GM12864 (cell line): ENCODE measurements at regions not wholly inside any gene's neighbourhood (a gene's known extent, or its start where the extent isn't known, plus 50 kb on each side); places are given as distances from the start of the nearest gene placed in this dataset.

Experiments
- DNase-seq: peaks from one replicate; pipeline ENCODE4 v3.0.0-alpha.2; 2011; ENCODE audit warnings: low read depth
- H3K4me3 ChIP-seq: 2 replicates; pipeline ENCODE4 v1.5.1; 2011; ENCODE audit warnings: mild to moderate bottlenecking, low read depth, low read length, control low read depth
- TF ChIP-seq, protein P1 (sequence below): IDR thresholded peaks from 2 replicates; pipeline ENCODE4 v1.5.1; 2011; ENCODE audit warnings: low read depth, mild to moderate bottlenecking, moderate library complexity, low read length, control low read depth, inconsistent platforms; ENCODE audit errors: missing control alignments

DNA sequence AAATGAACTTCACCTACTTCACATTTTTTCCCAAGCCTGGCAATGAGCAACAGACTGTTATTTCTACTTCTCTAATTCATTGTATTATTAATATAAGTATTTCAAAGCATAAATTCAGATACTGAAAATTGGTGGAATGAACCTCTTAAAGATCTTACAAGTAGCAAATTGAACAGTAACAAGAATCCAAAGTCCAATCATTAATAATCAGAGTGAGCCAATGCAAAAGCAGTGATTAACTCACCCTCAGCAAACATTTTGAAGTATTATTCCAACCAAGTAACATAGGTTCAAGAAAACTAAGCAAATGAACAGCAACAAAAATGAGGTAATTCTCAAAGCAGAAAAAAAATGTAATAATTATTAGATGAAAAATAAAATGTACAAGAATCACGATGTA is 288.1 kb upstream of the ZC3H15 start:
- no peak for DNase-seq
- H3K4me3 ChIP-seq: no peak overlapping the region
- TF ChIP-seq, protein P1, sequence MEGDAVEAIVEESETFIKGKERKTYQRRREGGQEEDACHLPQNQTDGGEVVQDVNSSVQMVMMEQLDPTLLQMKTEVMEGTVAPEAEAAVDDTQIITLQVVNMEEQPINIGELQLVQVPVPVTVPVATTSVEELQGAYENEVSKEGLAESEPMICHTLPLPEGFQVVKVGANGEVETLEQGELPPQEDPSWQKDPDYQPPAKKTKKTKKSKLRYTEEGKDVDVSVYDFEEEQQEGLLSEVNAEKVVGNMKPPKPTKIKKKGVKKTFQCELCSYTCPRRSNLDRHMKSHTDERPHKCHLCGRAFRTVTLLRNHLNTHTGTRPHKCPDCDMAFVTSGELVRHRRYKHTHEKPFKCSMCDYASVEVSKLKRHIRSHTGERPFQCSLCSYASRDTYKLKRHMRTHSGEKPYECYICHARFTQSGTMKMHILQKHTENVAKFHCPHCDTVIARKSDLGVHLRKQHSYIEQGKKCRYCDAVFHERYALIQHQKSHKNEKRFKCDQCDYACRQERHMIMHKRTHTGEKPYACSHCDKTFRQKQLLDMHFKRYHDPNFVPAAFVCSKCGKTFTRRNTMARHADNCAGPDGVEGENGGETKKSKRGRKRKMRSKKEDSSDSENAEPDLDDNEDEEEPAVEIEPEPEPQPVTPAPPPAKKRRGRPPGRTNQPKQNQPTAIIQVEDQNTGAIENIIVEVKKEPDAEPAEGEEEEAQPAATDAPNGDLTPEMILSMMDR: no peak

DNA sequence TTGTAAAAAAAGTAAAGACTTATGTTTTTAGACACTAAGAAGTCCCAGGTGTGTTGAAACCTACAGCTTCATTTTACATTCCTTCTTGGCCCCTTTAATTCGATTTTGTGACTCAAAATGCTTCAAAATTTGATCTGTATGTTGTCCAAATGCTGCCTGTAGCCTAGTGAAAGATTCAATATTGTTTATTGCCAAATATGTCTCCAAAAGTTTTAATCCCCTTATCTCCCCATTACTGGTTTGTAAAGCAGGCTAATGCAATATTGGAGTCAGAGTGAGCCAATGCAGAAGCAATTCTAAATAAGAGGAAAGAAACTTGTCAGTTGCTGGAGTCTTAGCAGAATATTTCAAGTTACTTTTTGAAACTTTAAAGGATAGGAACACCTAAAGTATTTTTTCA is 287.0 kb upstream of the ZC3H15 start:
- no peak for DNase-seq
- H3K4me3 ChIP-seq: no peak overlapping the region
- TF ChIP-seq, protein P1: no peak

DNA sequence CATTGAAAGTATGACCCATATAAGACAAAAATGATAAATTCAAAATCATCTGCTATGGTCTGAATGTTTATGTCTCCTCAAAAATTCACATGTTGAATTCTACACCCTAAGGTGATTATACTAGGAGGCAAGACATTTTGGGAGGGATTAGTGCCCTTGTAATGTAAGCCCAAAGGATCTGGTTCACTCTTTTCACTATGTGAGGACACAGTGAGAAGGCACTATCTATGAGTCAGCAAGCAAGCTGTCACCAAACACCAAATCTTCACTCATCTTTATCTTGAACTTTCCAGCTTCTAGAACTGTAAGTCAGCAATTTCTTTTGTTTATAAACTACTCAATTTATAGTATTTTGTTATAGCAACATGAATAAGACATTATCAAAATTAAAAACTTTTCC is 284.7 kb upstream of the ZC3H15 start:
- no peak overlapping the region for H3K4me3 ChIP-seq
- DNase-seq: no peak
- TF ChIP-seq, protein P1: no peak

DNA sequence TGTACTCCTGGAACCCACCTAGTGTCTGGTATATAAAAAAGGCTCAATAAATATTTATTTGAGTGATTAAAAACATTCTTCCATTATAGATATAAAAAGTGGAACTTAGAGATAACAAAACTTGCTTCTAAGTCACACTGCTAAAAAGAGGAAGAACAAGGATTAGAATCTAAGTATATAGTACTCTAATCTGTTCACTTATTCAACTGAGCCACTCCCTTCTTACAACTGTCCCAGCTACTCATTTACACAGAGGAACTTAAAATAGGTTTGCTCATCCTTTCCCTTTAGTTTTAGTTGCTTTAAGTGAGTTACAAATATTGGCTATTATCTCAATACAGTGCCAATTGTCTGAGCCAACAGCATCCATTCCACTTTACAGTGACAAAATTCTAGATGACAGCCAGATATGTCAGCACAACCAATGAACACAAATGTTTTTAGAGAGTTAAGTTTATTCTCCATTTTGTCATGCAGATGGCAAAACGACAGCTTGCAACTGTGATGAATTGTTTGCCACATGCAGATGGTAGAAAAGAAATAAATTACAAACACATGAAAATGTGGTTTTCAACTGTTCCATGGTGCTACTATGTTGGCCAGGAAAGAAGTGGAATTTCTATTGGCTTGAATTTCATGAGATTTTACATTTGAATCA is 280.7 kb upstream of the ZC3H15 start:
- H3K4me3 ChIP-seq: no peak overlapping the region
- no peak for DNase-seq
- TF ChIP-seq, protein P1: no peak

DNA sequence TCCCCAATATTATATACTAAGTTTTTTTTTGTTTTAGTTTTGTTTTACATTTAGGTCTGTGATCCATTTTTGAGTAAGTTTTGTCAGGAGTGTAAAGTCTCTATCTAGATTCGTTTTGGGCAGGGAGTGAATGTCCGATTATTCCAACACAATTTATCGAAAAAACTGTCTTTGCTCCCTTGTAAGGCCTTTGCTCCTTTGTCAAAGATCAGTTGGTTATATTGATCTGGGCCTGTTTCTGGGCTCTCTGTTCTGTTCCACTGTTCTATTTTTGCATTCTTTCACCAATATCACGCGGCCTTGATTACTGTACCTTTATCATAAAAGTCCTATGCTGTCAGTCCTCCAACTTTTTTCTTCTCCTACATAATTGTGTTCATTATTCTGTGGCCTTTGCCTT is 276.5 kb upstream of the ZC3H15 start:
- TF ChIP-seq, protein P1: no peak
- no peak for DNase-seq
- H3K4me3 ChIP-seq: no peak overlapping the region

DNA sequence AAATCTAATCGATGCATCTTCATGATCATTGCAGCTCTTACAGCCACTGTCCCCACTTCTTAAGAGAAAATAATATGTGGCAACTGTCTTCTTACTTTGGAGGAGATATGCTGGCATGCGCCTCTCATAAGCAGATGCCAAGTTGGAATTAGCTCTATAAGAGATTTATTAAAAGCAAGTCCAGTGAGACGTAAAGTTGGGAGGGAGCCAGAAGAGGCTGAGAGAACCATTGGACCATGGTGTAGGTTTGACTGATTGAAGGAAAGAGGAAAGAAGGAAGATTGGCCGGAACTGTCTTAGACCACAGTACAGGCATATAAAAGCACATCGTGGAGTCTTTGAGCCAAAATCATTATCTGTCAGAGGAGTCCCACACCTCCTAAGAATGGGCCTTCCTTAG is 265.7 kb upstream of the ZC3H15 start:
- no peak for DNase-seq
- TF ChIP-seq, protein P1: no peak
- H3K4me3 ChIP-seq: no peak overlapping the region

DNA sequence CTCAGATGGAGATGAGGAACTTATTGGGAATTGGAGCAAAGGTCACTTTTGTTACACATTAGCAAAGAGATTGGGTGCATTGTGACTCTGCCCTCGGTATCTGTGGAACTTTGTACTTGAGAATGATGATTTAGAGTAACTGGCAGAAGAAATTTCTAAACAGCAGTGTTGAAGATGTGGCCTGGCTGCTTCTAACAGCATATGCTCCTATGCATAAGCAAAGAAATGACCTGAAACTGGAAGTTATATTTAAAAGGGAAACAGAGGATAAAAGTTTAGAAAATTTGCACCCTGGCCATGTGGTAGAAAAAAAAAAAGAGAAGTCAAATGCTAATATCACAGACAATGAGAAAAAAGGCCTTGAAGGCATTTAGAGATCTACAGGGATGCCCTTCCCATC is 256.8 kb upstream of the ZC3H15 start:
- no peak overlapping the region for H3K4me3 ChIP-seq
- TF ChIP-seq, protein P1: no peak
- no peak for DNase-seq
